ENCODE measurements at regions not wholly inside any gene's neighbourhood (a gene's known extent, or its start where the extent isn't known, plus 50 kb on each side); places are given as distances from the start of the nearest gene placed in this dataset.

DNA sequence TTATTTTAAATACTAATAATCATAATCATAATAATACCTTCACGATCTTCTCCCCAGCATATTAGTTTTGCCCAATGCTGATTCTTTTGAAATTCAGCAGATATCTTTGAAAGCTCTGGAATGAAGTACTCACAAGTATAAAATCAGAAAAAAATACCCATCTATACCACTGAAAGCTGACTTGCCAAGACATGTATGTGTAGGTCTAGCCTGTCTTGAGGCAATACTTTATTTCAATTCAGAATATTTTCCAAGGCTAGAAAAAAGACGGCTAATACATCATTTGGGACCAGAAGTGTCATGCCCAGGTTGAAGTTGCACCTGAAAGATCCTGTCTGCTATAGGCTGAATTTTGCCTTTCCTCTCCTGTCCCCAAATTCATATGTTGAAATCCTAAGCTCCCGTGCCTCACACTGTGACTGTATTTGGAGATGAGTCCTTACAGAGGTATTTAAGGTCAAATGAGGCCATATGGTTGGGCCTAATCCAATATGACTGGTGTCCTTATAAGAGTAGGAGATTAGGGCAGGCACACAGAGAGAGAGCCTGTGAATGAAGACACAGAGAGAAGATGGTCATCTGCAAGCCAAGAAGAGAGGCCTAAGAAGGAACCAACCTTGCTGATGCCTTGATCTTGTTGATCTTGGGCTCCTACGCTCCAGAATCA, 255.9 kb upstream of the CMC1 start:
- TF ChIP-seq EZH2 (IDR thresholded peaks at IDR 0.05; ENCODE audit: low read length) (no peak), CTCF (optimal IDR thresholded peaks at IDR 0.05 in 1 of 3, IDR thresholded peaks at IDR 0.05 in 1 of 3, conservative IDR thresholded peaks at IDR 0.05 in 1 of 3; ENCODE audit: extremely low read depth in 1 of 3, insufficient read depth in 2 of 3, low read length in 3 of 3) (no peak)
- Histone ChIP-seq H3K27me3 (ENCODE audit: control insufficient read depth, extremely low read depth, insufficient read depth, low read length) (no peaks in the 10 kb centered on the region), H3K9me1 (ENCODE audit: control insufficient read depth, extremely low read depth, insufficient read depth, low read length) (no peaks in the 10 kb centered on the region)

DNA sequence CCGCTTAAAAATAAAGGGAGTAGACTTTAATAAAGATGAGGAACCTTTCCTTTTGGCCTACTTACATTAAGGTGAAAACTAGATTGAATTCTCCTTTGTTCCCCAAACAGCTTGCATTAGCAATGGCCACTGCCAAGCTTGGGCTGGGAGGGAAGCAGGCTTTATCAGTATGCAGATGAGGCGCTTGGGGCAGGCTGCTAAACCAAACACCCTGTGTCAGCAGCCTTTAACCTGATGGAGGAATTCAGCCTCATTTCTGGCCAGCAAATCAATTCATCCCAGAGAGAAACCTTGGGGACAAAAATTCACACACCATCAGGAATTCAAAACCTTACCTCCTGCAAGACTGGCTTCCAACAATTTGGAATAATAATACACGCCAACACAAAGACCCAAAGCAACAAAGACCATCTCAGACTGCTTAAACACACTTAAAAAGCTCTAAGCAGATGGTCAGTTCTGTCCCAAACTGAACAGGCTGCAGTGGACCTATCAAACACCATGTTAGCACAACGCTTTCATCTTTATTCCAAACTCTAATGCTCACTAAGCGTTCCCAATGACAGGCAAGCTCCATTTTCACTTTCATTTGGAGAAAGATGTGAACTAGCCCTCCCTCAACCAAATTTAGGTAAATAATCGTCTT, 255.1 kb upstream of the CMC1 start:
- H3K4me2 ChIP-seq (ENCODE audit: control insufficient read depth, extremely low read depth, insufficient read depth, low read depth, low read length): no peak overlapping the region
- H3K4me3 ChIP-seq (ENCODE audit: control insufficient read depth in 2 of 3, extremely low read depth in 1 of 3, insufficient read depth in 2 of 3, low read depth in 1 of 3, low read length in 3 of 3): no peak overlapping the region
- no peaks in the 10 kb centered on the region for H3K36me3 ChIP-seq (ENCODE audit: control insufficient read depth in 2 of 2, extremely low read depth in 1 of 2, insufficient read depth in 2 of 2, low read length in 2 of 2)
- FAIRE-seq (no peak), DNase-seq (ENCODE audit: low read depth, low spot score) (no peak)
- H4K20me1 ChIP-seq (ENCODE audit: control insufficient read depth, extremely low read depth, insufficient read depth, low read length): no peaks in the 10 kb centered on the region
- no peak overlapping the region for H2AFZ ChIP-seq (ENCODE audit: control insufficient read depth, low read length)
- no peak overlapping the region for H3K9ac ChIP-seq (ENCODE audit: control insufficient read depth, extremely low read depth, insufficient read depth, low read length)
- peaks cover 15% of the 10 kb centered on the region for H3K4me1 ChIP-seq (ENCODE audit: control insufficient read depth, extremely low read depth, insufficient read depth, low read length)
- H3K79me2 ChIP-seq (ENCODE audit: control insufficient read depth, insufficient read depth, low read length): no peaks in the 10 kb centered on the region
- H3K27me3 ChIP-seq (ENCODE audit: control insufficient read depth, extremely low read depth, insufficient read depth, low read length): no peaks in the 10 kb centered on the region
- H3K9me1 ChIP-seq (ENCODE audit: control insufficient read depth, extremely low read depth, insufficient read depth, low read length): no peaks in the 10 kb centered on the region
- H3K27ac ChIP-seq (ENCODE audit: control insufficient read depth, insufficient read depth, low read length): no peak overlapping the region
- dilution Hi-C loops (cut with MboI; ENCODE audit: extremely low pct_ligation_motif_present, low sequenced_read_pairs): no loop called here
- no peaks in the 10 kb centered on the region for H3K9me3 ChIP-seq (ENCODE audit: control insufficient read depth, low read depth, low read length)
- TF ChIP-seq EZH2 (IDR thresholded peaks at IDR 0.05; ENCODE audit: low read length): no peak
- no peak for TF ChIP-seq CTCF (optimal IDR thresholded peaks at IDR 0.05 in 1 of 3, IDR thresholded peaks at IDR 0.05 in 1 of 3, conservative IDR thresholded peaks at IDR 0.05 in 1 of 3; ENCODE audit: extremely low read depth in 1 of 3, insufficient read depth in 2 of 3, low read length in 3 of 3)

More for the DNA sequence above, 255.9 kb upstream of the CMC1 start:
- DNase-seq (ENCODE audit: low read depth, low spot score) (peak; percentile 23), FAIRE-seq (no peak)
- peak overlapping the region; percentile 7 for H3K4me2 ChIP-seq (ENCODE audit: control insufficient read depth, extremely low read depth, insufficient read depth, low read depth, low read length)
- peaks cover 7% of the 10 kb centered on the region for H3K4me1 ChIP-seq (ENCODE audit: control insufficient read depth, extremely low read depth, insufficient read depth, low read length)
- no peak overlapping the region for H3K4me3 ChIP-seq (ENCODE audit: control insufficient read depth in 2 of 3, extremely low read depth in 1 of 3, insufficient read depth in 2 of 3, low read depth in 1 of 3, low read length in 3 of 3)
- H4K20me1 ChIP-seq (ENCODE audit: control insufficient read depth, extremely low read depth, insufficient read depth, low read length): no peaks in the 10 kb centered on the region
- H3K79me2 ChIP-seq (ENCODE audit: control insufficient read depth, insufficient read depth, low read length): no peaks in the 10 kb centered on the region
- dilution Hi-C loops (cut with MboI; ENCODE audit: extremely low pct_ligation_motif_present, low sequenced_read_pairs): no loop called here
- no peaks in the 10 kb centered on the region for H3K36me3 ChIP-seq (ENCODE audit: control insufficient read depth in 2 of 2, extremely low read depth in 1 of 2, insufficient read depth in 2 of 2, low read length in 2 of 2)
- H2AFZ ChIP-seq (ENCODE audit: control insufficient read depth, low read length): no peak overlapping the region
- H3K9ac ChIP-seq (ENCODE audit: control insufficient read depth, extremely low read depth, insufficient read depth, low read length): no peak overlapping the region
- no peaks in the 10 kb centered on the region for H3K9me3 ChIP-seq (ENCODE audit: control insufficient read depth, low read depth, low read length)
- H3K27ac ChIP-seq (ENCODE audit: control insufficient read depth, insufficient read depth, low read length): no peak overlapping the region

Data from keratinocyte (primary cell).